IMR-90 (cell line): ENCODE measurements at regions not wholly inside any gene's neighbourhood (a gene's known extent, or its start where the extent isn't known, plus 50 kb on each side); places are given as distances from the start of the nearest gene placed in this dataset.

ENCODE experiments used
- ATAC-seq: fragments of 200-7000 bp; cut with Tn5 transposase; 2 replicates; pipeline ENCODE4 v1.9.1; 2020; ENCODE audit warnings: low read depth, mild to moderate bottlenecking, moderate library complexity
- BruUV-seq: library from RNA; stranded (reverse); fragments of 400-500 nt; replicated peaks from 2 replicates; lab custom pipeline; 2021; lab: Mats Ljungman, UMichigan
- CTCF ChIA-PET: fragments of 300-600 bp; formaldehyde crosslinking; extraction: SDS; loops from one replicate; lab custom pipeline; 2021; ENCODE audit warnings: antibody characterized with exemption; lab: Yijun Ruan, JAX
- POLR2A ChIA-PET: fragments of 300-600 bp; sonication (Branson Sonifier 250); formaldehyde crosslinking; loops from one replicate; lab custom pipeline; 2022; ENCODE audit warnings: antibody characterized with exemption; ENCODE audit not compliant: unreplicated experiment; lab: Charles Lee
- DNase-seq: peaks from one replicate; pipeline ENCODE4 v3.0.0; 2013
- H2AFZ ChIP-seq: replicated peaks from 2 replicates; pipeline ENCODE3; 2013; ENCODE audit warnings: low read length, mild to moderate bottlenecking; ENCODE audit not compliant: poor library complexity
- H2AK5ac ChIP-seq: 2 replicates; pipeline ENCODE4 v1.6.1; 2013; ENCODE audit warnings: low read depth, low read length, inconsistent platforms
- H2AK9ac ChIP-seq: replicated peaks from 2 replicates; pipeline ENCODE3; 2013; ENCODE audit warnings: mild to moderate bottlenecking, low read depth, low read length, moderate library complexity; ENCODE audit not compliant: poor library complexity
- H2BK120ac ChIP-seq: 2 replicates; pipeline ENCODE4 v1.6.1; 2013; ENCODE audit warnings: low read depth, low read length, inconsistent platforms
- H2BK15ac ChIP-seq: 3 replicates; pipeline ENCODE4 v1.6.1; 2013; ENCODE audit warnings: low read depth, low read length, inconsistent platforms
- H2BK20ac ChIP-seq: 2 replicates; pipeline ENCODE4 v1.6.1; 2013; ENCODE audit warnings: low read depth, mild to moderate bottlenecking, inconsistent platforms, low read length, moderate library complexity
- H2BK5ac ChIP-seq: 2 replicates; pipeline ENCODE4 v1.6.1; 2013; ENCODE audit warnings: mild to moderate bottlenecking, low read depth, low read length, inconsistent platforms; ENCODE audit not compliant: poor library complexity, severe bottlenecking
- H3K14ac ChIP-seq: replicated peaks from 2 replicates; pipeline ENCODE4 v1.6.1; 2013; ENCODE audit warnings: low read depth, low read length, inconsistent platforms
- H3K18ac ChIP-seq: 2 replicates; pipeline ENCODE4 v1.6.1; 2013; ENCODE audit warnings: low read depth, low read length, control low read depth
- H3K23ac ChIP-seq: 2 replicates; pipeline ENCODE4 v1.6.1; 2013; ENCODE audit warnings: low read depth, low read length, inconsistent platforms
- H3K27ac ChIP-seq: 2 replicates; pipeline ENCODE4 v1.5.1; 2013; ENCODE audit warnings: mild to moderate bottlenecking, control low read depth, low read length; ENCODE audit not compliant: insufficient read depth
- H3K27me3 ChIP-seq: 2 replicates; pipeline ENCODE4 v1.6.1; 2013; ENCODE audit warnings: low read length; ENCODE audit not compliant: control insufficient read depth, insufficient read depth
- H3K36me3 ChIP-seq: 2 replicates; pipeline ENCODE4 v1.6.1; 2013; ENCODE audit warnings: low read length, mixed read lengths; ENCODE audit not compliant: control insufficient read depth, insufficient read depth
- H3K4ac ChIP-seq: 2 replicates; pipeline ENCODE4 v1.6.1; 2013; ENCODE audit warnings: low read depth, low read length, inconsistent platforms
- H3K4me1 ChIP-seq: 2 replicates; pipeline ENCODE4 v1.6.1; 2013; ENCODE audit warnings: low read length, mixed read lengths; ENCODE audit not compliant: control insufficient read depth, insufficient read depth
- H3K4me2 ChIP-seq: 2 replicates; pipeline ENCODE4 v1.6.1; 2013; ENCODE audit warnings: low read depth, mild to moderate bottlenecking, control low read depth, low read length, moderate library complexity
- H3K4me3 ChIP-seq: 2 replicates; pipeline ENCODE4 v1.5.1; 2013; ENCODE audit warnings: low read depth, mild to moderate bottlenecking, control low read depth, low read length, moderate library complexity; ENCODE audit not compliant: insufficient read depth
- H3K56ac ChIP-seq: 2 replicates; pipeline ENCODE4 v1.6.1; 2013; ENCODE audit warnings: low read length, inconsistent platforms; ENCODE audit not compliant: insufficient read depth; ENCODE audit errors: extremely low read depth
- H3K79me1 ChIP-seq, 2 experiments: 2 replicates each; pipeline ENCODE4 v1.6.1; 2013; ENCODE audit warnings: low read length in 2 of 2, inconsistent platforms in 1 of 2, low read depth in 1 of 2
- H3K9ac ChIP-seq: 2 replicates; pipeline ENCODE4 v1.6.1; 2013; ENCODE audit warnings: low read depth, low read length, control low read depth
- H3K9me1 ChIP-seq: 2 replicates; pipeline ENCODE4 v1.6.1; 2013; ENCODE audit warnings: low read length, inconsistent platforms; ENCODE audit not compliant: insufficient read depth
- H3K9me3 ChIP-seq: 2 replicates; pipeline ENCODE4 v1.6.1; 2013; ENCODE audit warnings: low read length; ENCODE audit not compliant: control insufficient read depth, insufficient read depth
- H4K20me1 ChIP-seq: 2 replicates; pipeline ENCODE4 v1.6.1; 2013; ENCODE audit warnings: low read length, inconsistent platforms; ENCODE audit not compliant: insufficient read depth
- H4K5ac ChIP-seq: 2 replicates; pipeline ENCODE4 v1.6.1; 2013; ENCODE audit warnings: mild to moderate bottlenecking, low read depth, low read length, control low read depth
- H4K8ac ChIP-seq, 2 experiments: 2 replicates each; pipeline ENCODE4 v1.6.1; 2013; ENCODE audit warnings: low read depth in 2 of 2, low read length in 2 of 2, control low read depth in 1 of 2, inconsistent platforms in 1 of 2
- H4K91ac ChIP-seq: 2 replicates; pipeline ENCODE4 v1.6.1; 2013; ENCODE audit warnings: low read depth, low read length, inconsistent platforms; ENCODE audit not compliant: insufficient read depth
- BHLHE40 ChIP-seq: fragments of 150-350 bp; IDR thresholded peaks from 2 replicates; pipeline ENCODE4 v1.6.1; 2016; ENCODE audit warnings: mild to moderate bottlenecking, low read depth, low read length
- CEBPB ChIP-seq: IDR thresholded peaks from 2 replicates; pipeline ENCODE4 v1.6.1; 2012; ENCODE audit warnings: low read depth, low read length, improper control_type of control experiment
- CHD1 ChIP-seq: IDR thresholded peaks from 2 replicates; pipeline ENCODE4 v1.6.1; 2012; ENCODE audit warnings: low read depth, low read length, improper control_type of control experiment
- ELK1 ChIP-seq: fragments of 150-350 bp; IDR thresholded peaks from 2 replicates; pipeline ENCODE4 v1.6.1; 2016; ENCODE audit warnings: low read depth, mild to moderate bottlenecking, low read length, moderate library complexity, borderline replicate concordance
- FOS ChIP-seq: fragments of 150-350 bp; IDR thresholded peaks from 2 replicates; pipeline ENCODE4 v1.6.1; 2016; ENCODE audit warnings: low read depth, low read length
- MAFK ChIP-seq: IDR thresholded peaks from 2 replicates; pipeline ENCODE4 v1.6.1; 2012; ENCODE audit warnings: low read depth, low read length, improper control_type of control experiment
- MAZ ChIP-seq: IDR thresholded peaks from 2 replicates; pipeline ENCODE4 v1.6.1; 2012; ENCODE audit warnings: low read depth, mild to moderate bottlenecking, low read length, improper control_type of control experiment, moderate library complexity, borderline replicate concordance
- MXI1 ChIP-seq: IDR thresholded peaks from 2 replicates; pipeline ENCODE4 v1.6.1; 2012; ENCODE audit warnings: low read depth, mild to moderate bottlenecking, low read length, moderate library complexity, borderline replicate concordance
- NFE2L2 ChIP-seq: fragments of 150-350 bp; IDR thresholded peaks from 2 replicates; pipeline ENCODE4 v1.6.1; 2016; ENCODE audit warnings: low read depth, mild to moderate bottlenecking, low read length
- POLR2A ChIP-seq: IDR thresholded peaks from 2 replicates; pipeline ENCODE4 v1.6.1; 2012; ENCODE audit warnings: mild to moderate bottlenecking, low read depth, low read length
- RAD21 ChIP-seq: IDR thresholded peaks from 2 replicates; pipeline ENCODE4 v1.6.1; 2012; ENCODE audit warnings: low read length, improper control_type of control experiment
- RCOR1 ChIP-seq: IDR thresholded peaks from 2 replicates; pipeline ENCODE4 v1.6.1; 2012; ENCODE audit warnings: mild to moderate bottlenecking, low read length, improper control_type of control experiment; ENCODE audit not compliant: insufficient replicate concordance
- RFX5 ChIP-seq: IDR thresholded peaks from 2 replicates; pipeline ENCODE4 v1.8.0; 2012; ENCODE audit warnings: low read depth, mild to moderate bottlenecking, low read length, moderate library complexity
- SMC3 ChIP-seq: fragments of 150-350 bp; IDR thresholded peaks from 2 replicates; pipeline ENCODE4 v1.6.1; 2016; ENCODE audit warnings: low read depth, mild to moderate bottlenecking, antibody characterized with exemption, low read length, moderate library complexity
- USF2 ChIP-seq: fragments of 150-350 bp; IDR thresholded peaks from 2 replicates; pipeline ENCODE4 v1.6.1; 2017; ENCODE audit warnings: mild to moderate bottlenecking, antibody characterized with exemption, low read length, low read depth
- WGBS, 2 experiments: methylation state at CpG; one replicate each; pipeline versions ENCODE4 v1.1.5 to v1.1.7; 2013; ENCODE audit warnings: missing lambda C conversion rate in 2 of 2; ENCODE audit not compliant: insufficient read length in 1 of 2; ENCODE audit errors: extremely low coverage in 2 of 2; 5-methylcytosine and 5-hydroxymethylcytosine counted together
- dilution Hi-C: fragments of 300-500 bp; cut with HindIII; formaldehyde crosslinking; loops from one replicate; pipeline ENCODE4 v1.14.3; 2018; ENCODE audit warnings: low sequenced_read_pairs; ENCODE audit not compliant: unreplicated experiment
- in situ Hi-C: fragments of 300-500 bp; cut with MboI; formaldehyde crosslinking; loops from 3 replicates; pipeline ENCODE4 v1.14.3; 2019; ENCODE audit warnings: low sequenced_read_pairs, inconsistent platforms, mixed read lengths
- intact Hi-C: fragments of 100-400 bp; cut with micrococcal nuclease; formaldehyde crosslinking; loops from 2 replicates; pipeline ENCODE4 v1.10.0; 2022
- TF ChIP-seq, protein P1 (sequence below): conservative IDR thresholded peaks from 2 replicates; pipeline ENCODE4 v1.5.1; 2012; ENCODE audit warnings: mild to moderate bottlenecking, low read depth, low read length, improper control_type of control experiment

- no peaks in the 10 kb centered on the region for H3K9me1 ChIP-seq
- ChIA-PET CTCF (no interaction called here), POLR2A (no interaction called here)
- H3K27ac ChIP-seq, result no peak overlapping the region
- dilution Hi-C loops (no loop called here), in situ Hi-C loops (no loop called here), intact Hi-C loops (no loop called here)
- H2BK120ac ChIP-seq, result no peak overlapping the region
- no TSS peak for BruUV-seq
- no peak overlapping the region for H3K4ac ChIP-seq
- H3K79me1 ChIP-seq, result no peaks in the 10 kb centered on the region
- no peaks in the 10 kb centered on the region for H4K20me1 ChIP-seq
- H2BK20ac ChIP-seq, result no peak overlapping the region
- H4K8ac ChIP-seq, result no peak overlapping the region
- H3K18ac ChIP-seq, result no peak overlapping the region
- DNase-seq, result no peak
- H2AFZ ChIP-seq, result no peak overlapping the region
- ATAC-seq, result no peak
- no peak overlapping the region for H4K5ac ChIP-seq
- WGBS, 2 experiments, result no CpG with 5 or more reads among the region's 2 CpGs
- H3K14ac ChIP-seq, result no peak overlapping the region
- no peak overlapping the region for H3K56ac ChIP-seq
- no peak overlapping the region for H3K23ac ChIP-seq
- no peak overlapping the region for H3K4me3 ChIP-seq
- no peak overlapping the region for H3K4me2 ChIP-seq
- no peak for TF ChIP-seq RAD21
- TF ChIP-seq MXI1, result no peak
- TF ChIP-seq MAFK, result no peak
- no peak for TF ChIP-seq POLR2A
- no peak for TF ChIP-seq ELK1
- TF ChIP-seq CEBPB, result no peak
- TF ChIP-seq CHD1, result no peak
- TF ChIP-seq USF2, result no peak
- TF ChIP-seq, protein P1, sequence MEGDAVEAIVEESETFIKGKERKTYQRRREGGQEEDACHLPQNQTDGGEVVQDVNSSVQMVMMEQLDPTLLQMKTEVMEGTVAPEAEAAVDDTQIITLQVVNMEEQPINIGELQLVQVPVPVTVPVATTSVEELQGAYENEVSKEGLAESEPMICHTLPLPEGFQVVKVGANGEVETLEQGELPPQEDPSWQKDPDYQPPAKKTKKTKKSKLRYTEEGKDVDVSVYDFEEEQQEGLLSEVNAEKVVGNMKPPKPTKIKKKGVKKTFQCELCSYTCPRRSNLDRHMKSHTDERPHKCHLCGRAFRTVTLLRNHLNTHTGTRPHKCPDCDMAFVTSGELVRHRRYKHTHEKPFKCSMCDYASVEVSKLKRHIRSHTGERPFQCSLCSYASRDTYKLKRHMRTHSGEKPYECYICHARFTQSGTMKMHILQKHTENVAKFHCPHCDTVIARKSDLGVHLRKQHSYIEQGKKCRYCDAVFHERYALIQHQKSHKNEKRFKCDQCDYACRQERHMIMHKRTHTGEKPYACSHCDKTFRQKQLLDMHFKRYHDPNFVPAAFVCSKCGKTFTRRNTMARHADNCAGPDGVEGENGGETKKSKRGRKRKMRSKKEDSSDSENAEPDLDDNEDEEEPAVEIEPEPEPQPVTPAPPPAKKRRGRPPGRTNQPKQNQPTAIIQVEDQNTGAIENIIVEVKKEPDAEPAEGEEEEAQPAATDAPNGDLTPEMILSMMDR, result no peak
- no peak for TF ChIP-seq BHLHE40
- TF ChIP-seq RCOR1, result no peak
- TF ChIP-seq NFE2L2, result no peak
- TF ChIP-seq MAZ, result no peak
- no peak for TF ChIP-seq FOS
- TF ChIP-seq SMC3, result no peak
- no peak for TF ChIP-seq RFX5
- H3K9ac ChIP-seq, result no peak overlapping the region
- H2BK15ac ChIP-seq, result no peak overlapping the region
- no peaks in the 10 kb centered on the region for H3K27me3 ChIP-seq
- H4K91ac ChIP-seq, result no peak overlapping the region
- no peaks in the 10 kb centered on the region for H3K9me3 ChIP-seq
- H2BK5ac ChIP-seq, result no peak overlapping the region
- H2AK9ac ChIP-seq, result no peak overlapping the region
- H3K4me1 ChIP-seq, result no peaks in the 10 kb centered on the region
- H3K36me3 ChIP-seq, result no peaks in the 10 kb centered on the region
- H2AK5ac ChIP-seq, result no peak overlapping the region
Measured at GRCh38 chr3:80096909-80097308, 329.1 kb upstream of the ROBO1 start.
